ENCODE measurements at regions not wholly inside any gene's neighbourhood (a gene's known extent, or its start where the extent isn't known, plus 50 kb on each side); places are given as distances from the start of the nearest gene placed in this dataset.
A peak's percentile ranks its signal among the peaks of the same experiment; 100 is the strongest.
"Not testable (repeated sequence)": the region's sequence is repeated elsewhere in the genome, so short reads cannot be mapped to it uniquely, and the experiment has no call there.

GRCh38 chr3:124318656-124319055 is 326.7 kb upstream of the ROPN1 start:
- DNase-seq (ENCODE audit: low read depth) = no peak

GRCh38 chr3:124320976-124321375 is 329.1 kb upstream of the ROPN1 start:
- DNase-seq (ENCODE audit: low read depth) = no peak

GRCh38 chr3:124322309-124322880 is 330.5 kb upstream of the ROPN1 start:
- DNase-seq (ENCODE audit: low read depth) = no peak

- no peak for DNase-seq (ENCODE audit: low read depth)
Measured at GRCh38 chr3:124322966-124323365, 331.0 kb upstream of the ROPN1 start.

DNA sequence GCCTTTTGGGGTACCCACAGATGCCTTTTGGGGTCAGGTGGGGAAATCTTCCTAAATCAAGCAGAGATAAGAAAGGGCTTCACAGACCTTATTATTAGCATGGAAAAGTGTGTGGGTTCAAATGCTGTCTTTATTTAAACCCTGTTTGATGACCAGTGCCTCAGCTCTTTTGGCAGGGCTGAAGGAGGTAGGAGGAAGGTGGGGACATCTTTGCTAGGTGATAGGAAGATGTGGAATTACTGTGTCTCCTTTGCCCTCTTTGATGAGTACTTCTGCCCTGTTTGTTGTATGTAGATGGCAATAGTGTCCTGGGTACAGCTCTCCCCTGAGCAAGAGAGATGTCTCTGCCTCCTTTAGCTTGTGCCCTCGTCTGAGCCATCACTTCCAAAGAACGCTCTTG is 333.3 kb upstream of the ROPN1 start:
- no peak for DNase-seq (ENCODE audit: low read depth)

DNA sequence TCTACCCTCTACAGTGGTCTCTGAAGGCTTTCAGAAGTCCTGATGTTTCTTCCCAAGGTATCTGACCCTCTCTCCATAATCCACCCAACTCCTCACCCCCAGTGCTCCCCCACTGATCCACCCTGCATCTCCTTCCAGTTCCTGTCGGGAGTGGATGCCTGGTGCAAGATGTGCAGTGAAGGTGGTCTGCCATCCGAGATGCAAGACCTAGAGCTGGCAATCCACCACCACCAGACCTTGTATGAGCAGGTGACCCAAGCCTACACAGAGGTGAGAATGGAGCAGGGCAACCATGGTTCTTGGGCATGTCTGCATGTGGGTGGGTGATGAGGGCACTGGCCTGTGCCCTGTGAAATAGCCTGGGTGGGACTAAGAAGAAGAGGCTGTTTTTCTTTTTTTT is 337.8 kb upstream of the ROPN1 start:
- DNase-seq (ENCODE audit: low read depth) = no peak

GRCh38 chr3:124333931-124334640 is 342.2 kb upstream of the ROPN1 start:
- DNase-seq (ENCODE audit: low read depth) = no peak

GRCh38 chr3:124336067-124336656 is 344.2 kb upstream of the ROPN1 start:
- DNase-seq (ENCODE audit: low read depth) = no peak

DNA sequence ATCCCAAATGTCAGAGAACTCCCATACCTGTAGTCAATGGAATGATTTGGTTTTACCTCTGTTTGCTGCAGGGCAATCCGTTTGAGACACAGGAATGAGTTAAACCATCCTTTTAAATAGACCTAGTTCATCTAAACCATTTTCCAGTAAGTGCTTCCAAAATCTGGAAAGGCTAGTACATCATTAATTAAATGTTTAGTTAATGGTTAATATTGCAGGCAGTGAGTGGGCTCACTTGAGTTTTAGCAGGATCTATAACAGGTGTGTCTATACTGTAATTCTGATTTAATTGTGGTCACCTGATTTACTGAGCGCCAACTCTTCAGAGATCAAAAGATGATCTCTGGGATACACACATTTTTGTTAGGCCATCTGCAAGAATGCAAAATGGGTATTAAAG is 353.9 kb upstream of the ROPN1 start:
- DNase-seq (ENCODE audit: low read depth) = no peak

DNA sequence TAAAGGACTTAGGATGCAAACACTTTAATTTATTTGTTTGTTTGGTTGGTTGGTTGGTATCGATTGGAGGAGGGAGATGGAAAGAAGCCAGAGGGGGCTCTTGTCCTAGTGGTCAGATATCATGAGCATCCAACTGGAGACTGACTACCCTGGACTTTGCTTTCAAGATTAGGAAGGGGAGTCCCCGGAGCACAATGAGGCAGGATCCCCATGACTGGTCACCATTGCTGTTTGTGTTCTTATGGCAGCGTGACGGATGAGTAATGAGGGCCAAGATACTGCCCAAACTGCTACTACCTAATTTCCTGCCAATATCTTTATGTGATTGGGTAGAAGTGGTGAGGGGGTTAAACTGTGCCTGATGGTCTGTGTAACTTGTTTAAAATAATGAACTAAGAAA is 354.6 kb upstream of the ROPN1 start:
- DNase-seq (ENCODE audit: low read depth) = no peak

DNA sequence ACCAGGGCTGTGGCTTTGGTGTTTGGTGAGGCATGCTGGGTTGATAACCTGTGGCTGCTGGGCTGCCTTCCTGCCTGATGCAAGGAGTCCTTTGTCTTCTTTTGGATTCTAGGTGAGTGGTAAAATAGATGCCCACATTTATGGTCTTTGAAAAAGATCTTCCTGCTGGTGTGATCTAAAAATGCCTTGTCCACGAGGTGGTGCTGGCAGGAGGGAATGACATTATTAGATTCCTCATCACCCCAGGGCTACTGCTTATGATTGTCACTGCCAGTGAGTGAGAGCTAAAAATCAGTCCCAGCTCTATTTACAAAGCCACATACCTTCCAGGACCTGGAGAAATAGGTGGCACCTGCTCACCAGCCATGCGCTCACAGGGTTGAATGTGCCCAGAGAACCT is 355.5 kb upstream of the ROPN1 start:
- DNase-seq (ENCODE audit: low read depth) = no peak

DNA sequence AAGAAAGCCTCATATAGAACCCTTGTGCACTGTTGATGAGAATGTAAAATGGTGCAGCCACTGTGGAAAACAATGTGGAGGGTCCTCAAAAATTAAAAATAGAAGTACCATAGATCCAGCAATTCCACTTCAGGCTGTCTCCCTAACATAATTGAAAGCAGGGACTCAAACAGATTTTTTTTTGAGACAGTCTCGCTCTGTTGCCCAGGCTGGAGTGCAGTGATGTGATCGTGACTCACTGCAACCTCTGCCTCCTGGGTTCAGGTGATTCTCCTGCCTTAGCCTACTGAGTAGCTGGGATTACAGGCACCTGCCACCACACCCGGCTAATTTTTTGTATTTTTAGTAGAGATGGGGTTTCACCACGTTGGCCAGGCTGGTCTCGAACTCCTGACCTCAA is 356.6 kb upstream of the ROPN1 start:
- not testable (repeated sequence) for DNase-seq (ENCODE audit: low read depth)

- peak; percentile 49 for DNase-seq (ENCODE audit: low read depth)
Measured at GRCh38 chr3:124351430-124352148, 359.7 kb upstream of the ROPN1 start.

DNA sequence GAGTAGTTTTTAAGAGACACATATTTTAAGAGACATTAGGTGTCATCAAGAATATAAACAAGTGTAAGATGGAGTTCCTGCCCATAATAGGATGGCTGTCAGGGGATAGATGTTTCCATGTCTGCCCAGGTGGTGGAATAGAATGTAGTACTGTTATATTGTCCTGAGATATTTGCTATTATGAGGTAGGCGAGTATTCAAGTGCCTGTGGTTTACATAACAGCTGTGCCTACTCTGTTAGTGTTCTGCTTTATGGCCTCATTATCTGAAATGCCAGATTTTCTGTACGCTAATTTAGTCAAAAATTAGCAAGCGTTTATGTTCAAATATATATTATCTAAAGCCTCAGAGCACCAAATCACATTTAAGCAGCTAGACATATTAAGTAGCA is 360.2 kb upstream of the ROPN1 start:
- DNase-seq (ENCODE audit: low read depth) = no peak

DNA sequence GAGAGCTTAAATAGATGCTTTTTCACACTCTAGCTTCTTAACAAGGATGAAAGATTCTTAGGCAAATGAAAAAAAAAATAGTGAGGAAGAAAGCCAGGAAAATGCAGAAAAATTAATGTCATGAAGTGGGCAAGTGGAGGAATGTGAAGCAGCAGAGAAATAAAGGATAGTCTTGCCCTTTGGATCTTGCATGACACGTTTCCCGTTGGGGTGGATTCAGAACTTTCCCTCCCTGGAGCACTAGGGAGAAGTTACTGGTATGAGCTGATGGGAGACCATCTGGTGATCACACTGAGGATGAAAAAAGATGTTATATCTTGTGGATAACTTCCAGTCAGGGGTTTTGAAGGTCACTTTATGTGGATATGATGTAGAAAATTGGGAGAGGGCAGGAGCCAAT is 361.8 kb upstream of the ROPN1 start:
- DNase-seq (ENCODE audit: low read depth) = no peak

- no peak for DNase-seq (ENCODE audit: low read depth)
Measured at GRCh38 chr3:124354150-124354549, 362.2 kb upstream of the ROPN1 start.

DNA sequence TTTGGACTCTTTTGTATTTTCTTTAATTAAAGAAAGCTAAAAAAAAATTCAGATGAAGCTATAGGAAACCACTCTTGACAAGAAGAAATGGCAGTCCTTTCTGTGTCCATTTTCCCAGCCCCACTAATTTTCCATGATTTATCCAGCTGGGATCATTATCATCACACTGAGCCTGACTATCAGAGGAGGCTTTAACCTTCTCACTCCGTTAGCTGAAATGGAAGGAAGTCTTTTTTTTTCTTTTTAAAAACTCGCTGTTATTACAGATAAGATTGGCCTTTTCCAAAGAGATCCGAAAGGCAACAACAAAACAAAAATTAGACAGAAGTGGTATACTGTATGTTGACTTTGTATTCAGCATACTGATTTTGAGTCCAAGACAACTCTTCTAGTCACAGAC is 366.2 kb upstream of the ROPN1 start:
- DNase-seq (ENCODE audit: low read depth) = no peak

GRCh38 chr3:124360155-124360554 is 368.2 kb upstream of the ROPN1 start:
- no peak for DNase-seq (ENCODE audit: low read depth)

- no peak for DNase-seq (ENCODE audit: low read depth)
Measured at GRCh38 chr3:124360563-124360962, 368.6 kb upstream of the ROPN1 start.

- DNase-seq (ENCODE audit: low read depth) = no peak
Measured at GRCh38 chr3:124361566-124361965, 368.7 kb upstream of the UMPS start.

GRCh38 chr3:124362455-124362854 is 367.8 kb upstream of the UMPS start:
- DNase-seq (ENCODE audit: low read depth) = no peak

DNA sequence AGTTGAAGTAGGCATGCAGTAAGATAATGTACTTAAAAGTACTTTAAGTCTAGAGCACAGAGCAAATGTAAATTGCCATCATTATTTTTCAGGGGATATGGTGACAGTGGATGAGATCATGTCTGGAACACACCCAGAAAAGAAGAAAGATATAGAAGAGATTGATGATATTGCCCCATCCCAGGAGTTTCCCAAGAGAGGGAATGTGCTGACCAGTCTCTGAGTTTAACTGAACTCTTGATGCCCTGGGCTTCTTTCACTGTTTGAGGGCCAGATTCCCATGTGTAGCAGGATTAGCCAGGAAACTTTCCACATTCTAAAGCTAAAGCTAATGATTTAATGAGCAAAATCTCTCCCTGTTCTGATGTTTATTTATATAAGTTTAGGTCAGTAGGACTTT is 366.8 kb upstream of the UMPS start:
- peak; percentile 77 for DNase-seq (ENCODE audit: low read depth)
